Stomach (tissue), 8 donors: ENCODE measurements at regions not wholly inside any gene's neighbourhood (a gene's known extent, or its start where the extent isn't known, plus 50 kb on each side); places are given as distances from the start of the nearest gene placed in this dataset.

Source experiments
- DNase-seq, 2 donors: peaks; one replicate each; pipeline versions ENCODE4 v3.0.0 to v3.0.0-alpha.2; 2013 to 2019
- H3K27ac ChIP-seq, 5 donors: fragments of 200-600 bp in 4 of 5; sonication (generic) in 4 of 5; one replicate each; pipeline ENCODE4 v1.5.1; 2013 to 2019; ENCODE audit warnings: mild to moderate bottlenecking in 1 of 5, moderate library complexity in 1 of 5
- H3K27me3 ChIP-seq, 3 donors: fragments of 200-600 bp; sonication (generic); one replicate each; pipeline ENCODE4 v1.5.1; 2017 to 2019; ENCODE audit warnings: mixed run types in 1 of 3
- H3K36me3 ChIP-seq, 4 donors: fragments of 200-600 bp; sonication (generic); 1 replicate in 3 of 4; 2 replicates in 1 of 4; pipeline ENCODE4 v1.5.1; 2016 to 2019
- H3K4me1 ChIP-seq, 4 donors: fragments of 200-600 bp; sonication (generic); one replicate each; pipeline ENCODE4 v1.5.1; 2016 to 2019
- H3K4me3 ChIP-seq, 4 donors: fragments of 200-600 bp; sonication (generic) in 3 of 4; one replicate each; pipeline ENCODE4 v1.5.1; 2016 to 2019; ENCODE audit warnings: mild to moderate bottlenecking in 1 of 4
- H3K9me3 ChIP-seq, 4 donors: fragments of 200-600 bp; sonication (generic); one replicate each; pipeline ENCODE4 v1.5.1; 2016 to 2019
- CTCF ChIP-seq, 7 experiments: fragments of 450-650 bp in 4 of 7; fragments of 200-600 bp in 3 of 7; sonication (generic) in 3 of 7; IDR thresholded peaks; one replicate each; pipeline ENCODE4 v1.5.1; 2016 to 2019; ENCODE audit warnings: antibody characterized with exemption in 7 of 7, control low read depth in 2 of 7, mild to moderate bottlenecking in 1 of 7
- EP300 ChIP-seq: sonication (generic); formaldehyde crosslinking; IDR thresholded peaks from one replicate; pipeline ENCODE4 v1.6.1; 2017; ENCODE audit warnings: antibody characterized with exemption
- POLR2A ChIP-seq, 4 donors: fragments of 450-650 bp; IDR thresholded peaks; one replicate each; pipeline ENCODE4 v1.6.1; 2016; ENCODE audit warnings: antibody characterized with exemption in 4 of 4, control low read depth in 2 of 4, mild to moderate bottlenecking in 1 of 4, moderate library complexity in 1 of 4
- POLR2AphosphoS5 ChIP-seq, 3 donors: sonication (generic); formaldehyde crosslinking; IDR thresholded peaks; one replicate each; pipeline ENCODE4 v1.6.1; 2016; ENCODE audit warnings: antibody characterized with exemption in 3 of 3
- WGBS, 5 donors: extraction: QIAGEN DNeasy Blood & Tissue Kit in 3 of 5; methylation state at CpG; one replicate each; pipeline versions ENCODE4 v1.1.5 to v1.1.7; 2013 to 2018; 5-methylcytosine and 5-hydroxymethylcytosine counted together
- intact Hi-C: fragments of 100-400 bp; cut with DNase I; formaldehyde crosslinking; loops from one replicate; pipeline ENCODE4 v1.15.1; 2023; ENCODE audit warnings: low total_unique reads
- donor health status: healthy with polysubstance abuse.
- donor health status: Bipolar disorder and iron deficiency.
- donor health status: healthy.

- Histone ChIP-seq H3K27me3 (no peaks in the 10 kb centered on the region), H3K27ac (no peak overlapping the region), H3K36me3 (no peaks in the 10 kb centered on the region), H3K9me3 (no peaks in the 10 kb centered on the region), H3K4me3 (no peak overlapping the region), H3K4me1 (peaks cover 0 to 16% (median 3%) of the 10 kb centered on the region in 4 donors)
- TF ChIP-seq CTCF (IDR thresholded peaks at IDR 0.05) = no peak
- no peak for TF ChIP-seq EP300
- TF ChIP-seq POLR2AphosphoS5 (IDR thresholded peaks at IDR 0.05) = no peak
- TF ChIP-seq POLR2A (IDR thresholded peaks at IDR 0.05) = no peak
- 78 to 97% (median 92%) methylated on average over 3 of the region's 3 CpGs for WGBS, 5 donors
- DNase-seq = no peak
- intact Hi-C loops = no loop called here
Measured at GRCh38 chr2:19295998-19296502, 62.4 kb downstream of the OSR1 start.

DNA sequence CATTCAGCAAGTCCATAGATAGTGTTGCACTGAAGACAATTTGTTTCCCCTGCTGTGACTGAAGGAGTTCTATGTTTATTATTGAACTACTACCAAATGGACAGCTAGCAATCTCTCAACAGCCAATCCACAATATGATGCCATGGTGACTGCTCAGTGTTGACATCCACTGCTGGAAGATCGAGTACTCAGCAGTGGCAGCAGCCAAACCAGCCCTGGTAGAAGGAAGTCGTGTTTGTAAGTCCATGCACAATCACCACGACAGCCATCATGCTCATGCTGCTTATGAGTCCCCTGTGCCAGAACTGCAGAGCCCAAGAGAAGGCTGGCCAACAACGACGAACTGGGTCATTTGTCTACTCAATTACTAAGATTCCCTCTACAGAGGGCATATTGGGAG lies 66.4 kb downstream of the OSR1 start:
- no peak for DNase-seq
- Histone ChIP-seq H3K9me3 (no peaks in the 10 kb centered on the region), H3K36me3 (no peaks in the 10 kb centered on the region), H3K27ac (no peak overlapping the region), H3K4me3 (no peak overlapping the region), H3K27me3 (no peaks in the 10 kb centered on the region), H3K4me1 (no peaks in the 10 kb centered on the region)
- intact Hi-C loops = no loop called here
- TF ChIP-seq POLR2A (IDR thresholded peaks at IDR 0.05) (no peak), CTCF (IDR thresholded peaks at IDR 0.05) (no peak), EP300 (no peak), POLR2AphosphoS5 (IDR thresholded peaks at IDR 0.05) (no peak)
- WGBS, 5 donors = 79 to 90% (median 86%) methylated on average over 5 of the region's 5 CpGs

DNA sequence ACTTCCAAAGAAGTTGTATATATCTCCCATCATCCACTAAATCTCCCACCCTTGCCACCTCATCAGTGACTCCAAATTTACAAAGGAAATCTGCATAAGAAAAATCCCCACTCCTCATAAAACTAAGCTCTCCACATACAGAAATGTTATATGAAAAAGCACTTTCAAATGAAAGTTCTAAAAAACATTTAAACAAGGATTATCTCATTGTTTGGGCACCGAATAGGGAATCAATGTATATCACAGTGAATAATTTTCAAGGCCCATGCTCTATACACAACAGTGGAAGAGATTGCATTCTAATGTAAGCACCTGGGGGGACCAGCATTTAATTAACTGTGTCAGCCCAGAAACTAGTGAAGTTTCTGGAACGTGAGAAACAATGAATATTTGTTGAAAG lies 70.1 kb downstream of the OSR1 start:
- Histone ChIP-seq H3K4me3 (no peak overlapping the region), H3K27me3 (no peaks in the 10 kb centered on the region), H3K36me3 (no peaks in the 10 kb centered on the region), H3K27ac (no peak overlapping the region), H3K9me3 (no peaks in the 10 kb centered on the region), H3K4me1 (no peaks in the 10 kb centered on the region)
- intact Hi-C loops = no loop called here
- WGBS, 5 donors = 42 to 55% (median 43%) methylated on average over 2 of the region's 2 CpGs
- TF ChIP-seq CTCF (IDR thresholded peaks at IDR 0.05) (no peak), POLR2AphosphoS5 (IDR thresholded peaks at IDR 0.05) (no peak), EP300 (no peak), POLR2A (IDR thresholded peaks at IDR 0.05) (no peak)
- no peak for DNase-seq

- intact Hi-C loops = no loop called here
- 74 to 92% (median 86%) methylated on average over 1 of the region's 1 CpG for WGBS, 5 donors
Measured at GRCh38 chr2:19287324-19287723, 71.1 kb downstream of the OSR1 start.

More at GRCh38 chr2:19287324-19287723, 71.1 kb downstream of the OSR1 start:
- no peak for DNase-seq
- Histone ChIP-seq H3K9me3 (no peaks in the 10 kb centered on the region), H3K4me1 (no peaks in the 10 kb centered on the region), H3K36me3 (no peaks in the 10 kb centered on the region), H3K4me3 (no peak overlapping the region), H3K27ac (no peak overlapping the region), H3K27me3 (no peaks in the 10 kb centered on the region)
- TF ChIP-seq CTCF (IDR thresholded peaks at IDR 0.05) = no peak
- no peak for TF ChIP-seq POLR2A (IDR thresholded peaks at IDR 0.05)
- no peak for TF ChIP-seq POLR2AphosphoS5 (IDR thresholded peaks at IDR 0.05)
- no peak for TF ChIP-seq EP300
